Bronchial epithelial cell (primary cell): ENCODE measurements at regions not wholly inside any gene's neighbourhood (a gene's known extent, or its start where the extent isn't known, plus 50 kb on each side); places are given as distances from the start of the nearest gene placed in this dataset.

Source experiments
- DNase-seq: peaks from one replicate; pipeline ENCODE4 v3.0.0-alpha.2; 2010; ENCODE audit warnings: low read depth
- FAIRE-seq: peaks from 2 replicates; lab custom pipeline; 2011; peaks lifted over from hg19 to GRCh38; lab: Jason Lieb, UNC
- H3K27me3 ChIP-seq: 2 replicates; pipeline ENCODE4 v1.5.1; 2011; ENCODE audit warnings: low read length; ENCODE audit not compliant: control insufficient read depth, insufficient read depth
- H3K36me3 ChIP-seq: 2 replicates; pipeline ENCODE4 v1.5.1; 2011; ENCODE audit warnings: low read length; ENCODE audit not compliant: control insufficient read depth, insufficient read depth
- H3K4me3 ChIP-seq: 2 replicates; pipeline ENCODE4 v1.5.1; 2011; ENCODE audit warnings: mild to moderate bottlenecking, low read depth, low read length, control low read depth
- CTCF ChIP-seq: IDR thresholded peaks from 2 replicates; pipeline ENCODE4 v1.5.1; 2011; ENCODE audit warnings: mild to moderate bottlenecking, moderate library complexity, low read length, control low read depth, inconsistent platforms; ENCODE audit not compliant: insufficient read depth, severe bottlenecking

- H3K4me3 ChIP-seq, result no peak overlapping the region
- no peak for FAIRE-seq
- no peak for DNase-seq
- no peaks in the 10 kb centered on the region for H3K27me3 ChIP-seq
- no peaks in the 10 kb centered on the region for H3K36me3 ChIP-seq
- TF ChIP-seq CTCF, result no peak
Measured at GRCh38 chr10:105745596-105746148, 1104.6 kb downstream of the SORCS3 start.

- Histone ChIP-seq H3K4me3 (no peak overlapping the region), H3K27me3 (no peaks in the 10 kb centered on the region), H3K36me3 (no peaks in the 10 kb centered on the region)
- no peak for TF ChIP-seq CTCF
- DNase-seq (peak; percentile 12), FAIRE-seq (no peak)
Measured at GRCh38 chr10:105743343-105744056, 1102.4 kb downstream of the SORCS3 start.

- H3K36me3 ChIP-seq, result no peaks in the 10 kb centered on the region
- no peak for FAIRE-seq
- no peak overlapping the region for H3K4me3 ChIP-seq
- TF ChIP-seq CTCF, result no peak
- no peak for DNase-seq
- H3K27me3 ChIP-seq, result no peaks in the 10 kb centered on the region
Measured at GRCh38 chr10:105742923-105743322, 1101.8 kb downstream of the SORCS3 start.

GRCh38 chr10:105742184-105742583 is 1101.1 kb downstream of the SORCS3 start:
- H3K4me3 ChIP-seq, result no peak overlapping the region
- FAIRE-seq, result no peak
- H3K36me3 ChIP-seq, result no peaks in the 10 kb centered on the region
- peak; percentile 21 for DNase-seq
- H3K27me3 ChIP-seq, result no peaks in the 10 kb centered on the region
- TF ChIP-seq CTCF, result no peak

- TF ChIP-seq CTCF, result no peak
- Histone ChIP-seq H3K27me3 (no peaks in the 10 kb centered on the region), H3K36me3 (no peaks in the 10 kb centered on the region), H3K4me3 (no peak overlapping the region)
- DNase-seq (no peak), FAIRE-seq (no peak)
Measured at GRCh38 chr10:105734479-105734878, 1093.4 kb downstream of the SORCS3 start.
